OCI-LY7 (cell line): ENCODE measurements at regions not wholly inside any gene's neighbourhood (a gene's known extent, or its start where the extent isn't known, plus 50 kb on each side); places are given as distances from the start of the nearest gene placed in this dataset.

Experiments
- BruUV-seq: library from RNA; stranded (reverse); fragments of 400-500 nt; replicated peaks from 2 replicates; lab custom pipeline; 2021; lab: Mats Ljungman, UMichigan
- CTCF ChIA-PET: fragments of 300-600 bp; sonication (Branson Sonifier 250); formaldehyde crosslinking; loops from one replicate; lab custom pipeline; 2022; ENCODE audit warnings: antibody characterized with exemption; ENCODE audit not compliant: unreplicated experiment; lab: Charles Lee
- POLR2A ChIA-PET: fragments of 300-600 bp; sonication (Branson Sonifier 250); formaldehyde crosslinking; loops from one replicate; lab custom pipeline; 2022; ENCODE audit warnings: antibody characterized with exemption; lab: Charles Lee
- DNase-seq: peaks from one replicate; pipeline ENCODE4 v3.0.0-alpha.2; 2015; ENCODE audit warnings: low spot score
- H2AFZ ChIP-seq: fragments of 200-600 bp; sonication (generic), shearing (Covaris generic); 2 replicates; pipeline ENCODE4 v1.6.1; 2014; ENCODE audit warnings: mild to moderate bottlenecking, antibody characterized with exemption, low read length, moderate library complexity
- H3K27ac ChIP-seq: fragments of 200-600 bp; sonication (generic); 2 replicates; pipeline ENCODE4 v1.5.1; 2014; ENCODE audit warnings: mixed run types, low read depth, mild to moderate bottlenecking, moderate library complexity, low read length, inconsistent platforms; ENCODE audit not compliant: poor library complexity, severe bottlenecking
- H3K36me3 ChIP-seq: fragments of 200-600 bp; sonication (generic); 2 replicates; pipeline ENCODE4 v1.6.1; 2014; ENCODE audit warnings: mild to moderate bottlenecking, antibody characterized with exemption, low read length, moderate library complexity, mixed read lengths; ENCODE audit not compliant: insufficient read depth
- H3K4me1 ChIP-seq: fragments of 200-600 bp; sonication (generic); 2 replicates; pipeline ENCODE4 v1.5.1; 2014; ENCODE audit warnings: mild to moderate bottlenecking, low read length; ENCODE audit not compliant: insufficient read depth, poor library complexity, severe bottlenecking
- H3K4me2 ChIP-seq: fragments of 200-600 bp; sonication (generic); 2 replicates; pipeline ENCODE4 v1.6.1; 2014; ENCODE audit warnings: mild to moderate bottlenecking, low read length
- H3K4me3 ChIP-seq: fragments of 200-600 bp; sonication (generic); 2 replicates; pipeline ENCODE4 v1.5.1; 2014; ENCODE audit warnings: mild to moderate bottlenecking, low read depth, low read length; ENCODE audit not compliant: poor library complexity, severe bottlenecking
- H3K79me2 ChIP-seq: fragments of 200-600 bp; sonication (generic); 2 replicates; pipeline ENCODE4 v1.6.1; 2016; ENCODE audit warnings: low read depth, mild to moderate bottlenecking, low read length, moderate library complexity, mixed read lengths; ENCODE audit not compliant: insufficient read depth
- H3K9me2 ChIP-seq: fragments of 200-600 bp; sonication (generic); 2 replicates; pipeline ENCODE4 v1.6.1; 2016; ENCODE audit warnings: mild to moderate bottlenecking, low read length, mixed read lengths; ENCODE audit not compliant: insufficient read depth
- H3K9me3 ChIP-seq: fragments of 200-600 bp; sonication (generic); 2 replicates; pipeline ENCODE4 v1.6.1; 2014; ENCODE audit warnings: mild to moderate bottlenecking, mixed run types, low read length, mixed read lengths
- H4K20me1 ChIP-seq: fragments of 200-600 bp; sonication (generic); 2 replicates; pipeline ENCODE4 v1.6.1; 2014; ENCODE audit warnings: mild to moderate bottlenecking, antibody characterized with exemption, low read length, moderate library complexity, mixed read lengths; ENCODE audit not compliant: insufficient read depth
- EZH2phosphoT487 ChIP-seq: fragments of 200-600 bp; sonication (generic); IDR thresholded peaks from 2 replicates; pipeline ENCODE4 v1.6.1; 2018; ENCODE audit warnings: low read depth, borderline replicate concordance, mild to moderate bottlenecking, mixed run types, antibody characterized with exemption, low read length, moderate library complexity, mixed read lengths
- intact Hi-C: fragments of 100-400 bp; cut with micrococcal nuclease; formaldehyde crosslinking; loops from one replicate; pipeline ENCODE4 v1.10.0; 2022; ENCODE audit not compliant: unreplicated experiment
- TF ChIP-seq, protein P1 (sequence below): fragments of 200-600 bp; sonication (generic); conservative IDR thresholded peaks from 2 replicates; pipeline ENCODE4 v1.5.1; 2014; ENCODE audit warnings: mild to moderate bottlenecking, antibody characterized with exemption, low read length, moderate library complexity, mixed read lengths

DNA sequence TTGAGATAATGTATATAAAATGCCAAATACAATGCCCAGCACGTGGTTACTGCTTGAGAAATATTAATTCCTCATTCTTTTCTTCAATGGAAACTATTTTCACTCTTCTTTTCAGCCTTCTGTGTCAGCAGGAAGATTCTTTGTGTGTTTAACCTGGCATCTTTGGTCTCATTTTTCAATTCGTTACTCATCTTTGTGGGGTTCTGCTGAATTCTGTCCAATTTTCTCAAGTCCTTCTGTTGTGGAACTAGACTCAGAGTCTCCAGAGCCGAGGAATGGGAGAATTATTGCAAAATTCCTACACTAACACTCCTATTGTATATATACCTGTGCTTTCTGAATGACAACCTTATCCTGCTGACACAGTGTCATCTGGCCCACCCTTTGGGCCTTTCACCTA is 96.8 kb upstream of the RGMA start:
- POLR2A ChIA-PET, result no interaction called here
- intact Hi-C loops, result no loop called here

DNA sequence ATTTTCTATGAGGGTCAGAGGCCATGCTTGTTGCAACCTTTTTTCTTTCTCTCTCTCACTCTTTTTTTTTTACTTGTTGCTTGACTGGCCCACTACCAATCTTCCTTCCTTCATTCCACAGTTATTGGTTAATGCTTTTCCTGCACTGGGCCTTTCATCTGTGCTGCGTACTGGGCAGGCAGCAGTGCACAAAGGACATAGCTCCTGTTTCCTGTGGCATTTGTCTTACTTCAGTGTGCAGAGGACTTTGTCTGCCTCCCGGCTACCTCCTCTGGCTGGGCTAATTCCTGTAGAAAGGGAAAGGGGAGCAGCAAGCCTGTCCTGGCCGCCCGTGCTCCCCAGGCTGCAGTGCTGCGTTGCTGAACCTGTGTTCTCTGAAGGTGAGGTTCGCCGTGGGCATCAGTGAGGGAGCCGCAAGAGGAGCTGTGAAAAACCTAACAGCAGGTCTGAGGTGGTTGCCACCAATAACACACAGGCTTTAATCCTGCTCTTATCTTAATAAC is 93.7 kb upstream of the RGMA start:
- Histone ChIP-seq H3K27ac (no peak overlapping the region), H3K79me2 (no peaks in the 10 kb centered on the region), H3K4me2 (no peak overlapping the region), H3K9me3 (no peaks in the 10 kb centered on the region), H3K36me3 (no peaks in the 10 kb centered on the region), H3K4me3 (no peak overlapping the region), H3K9me2 (no peaks in the 10 kb centered on the region), H2AFZ (no peak overlapping the region), H4K20me1 (no peaks in the 10 kb centered on the region), H3K4me1 (peaks cover 9% of the 10 kb centered on the region)
- intact Hi-C loops, result no loop called here
- DNase-seq, result no peak
- ChIA-PET POLR2A (no interaction called here), CTCF (no interaction called here)
- BruUV-seq, result no TSS peak
- no peak for TF ChIP-seq EZH2phosphoT487
- TF ChIP-seq, protein P1, sequence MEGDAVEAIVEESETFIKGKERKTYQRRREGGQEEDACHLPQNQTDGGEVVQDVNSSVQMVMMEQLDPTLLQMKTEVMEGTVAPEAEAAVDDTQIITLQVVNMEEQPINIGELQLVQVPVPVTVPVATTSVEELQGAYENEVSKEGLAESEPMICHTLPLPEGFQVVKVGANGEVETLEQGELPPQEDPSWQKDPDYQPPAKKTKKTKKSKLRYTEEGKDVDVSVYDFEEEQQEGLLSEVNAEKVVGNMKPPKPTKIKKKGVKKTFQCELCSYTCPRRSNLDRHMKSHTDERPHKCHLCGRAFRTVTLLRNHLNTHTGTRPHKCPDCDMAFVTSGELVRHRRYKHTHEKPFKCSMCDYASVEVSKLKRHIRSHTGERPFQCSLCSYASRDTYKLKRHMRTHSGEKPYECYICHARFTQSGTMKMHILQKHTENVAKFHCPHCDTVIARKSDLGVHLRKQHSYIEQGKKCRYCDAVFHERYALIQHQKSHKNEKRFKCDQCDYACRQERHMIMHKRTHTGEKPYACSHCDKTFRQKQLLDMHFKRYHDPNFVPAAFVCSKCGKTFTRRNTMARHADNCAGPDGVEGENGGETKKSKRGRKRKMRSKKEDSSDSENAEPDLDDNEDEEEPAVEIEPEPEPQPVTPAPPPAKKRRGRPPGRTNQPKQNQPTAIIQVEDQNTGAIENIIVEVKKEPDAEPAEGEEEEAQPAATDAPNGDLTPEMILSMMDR, result no peak

More for the DNA sequence above, 96.8 kb upstream of the RGMA start:
- DNase-seq, result no peak
- H3K9me3 ChIP-seq, result no peaks in the 10 kb centered on the region
- H3K27ac ChIP-seq, result no peak overlapping the region
- no peak for TF ChIP-seq EZH2phosphoT487
- no peak overlapping the region for H3K4me3 ChIP-seq
- no peaks in the 10 kb centered on the region for H3K79me2 ChIP-seq
- H3K4me2 ChIP-seq, result no peak overlapping the region
- BruUV-seq, result no TSS peak
- H2AFZ ChIP-seq, result no peak overlapping the region
- no peaks in the 10 kb centered on the region for H3K36me3 ChIP-seq
- H3K9me2 ChIP-seq, result no peaks in the 10 kb centered on the region
- no peaks in the 10 kb centered on the region for H3K4me1 ChIP-seq
- CTCF ChIA-PET, result no interaction called here
- H4K20me1 ChIP-seq, result no peaks in the 10 kb centered on the region

DNA sequence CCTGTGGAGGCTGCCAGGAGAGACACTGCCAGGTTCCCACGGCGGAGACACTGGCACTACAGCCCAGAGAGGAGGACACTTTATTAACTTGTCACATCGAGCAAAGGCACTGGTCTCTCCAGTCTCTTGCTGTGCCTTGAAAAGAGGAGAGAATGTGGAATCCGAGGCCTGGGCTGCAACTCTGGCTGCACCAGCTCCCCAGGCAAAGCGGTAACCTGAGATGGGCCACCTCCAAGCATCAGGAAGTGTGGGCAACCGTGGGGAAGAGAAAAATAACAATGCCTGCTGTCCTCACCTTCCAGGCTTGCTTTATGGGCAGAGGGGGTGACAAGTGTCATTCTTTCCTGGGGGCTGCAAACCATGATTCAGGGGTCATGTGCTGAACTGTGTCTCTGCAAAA is 91.6 kb upstream of the RGMA start:
- no peak overlapping the region for H3K4me2 ChIP-seq
- BruUV-seq, result no TSS peak
- CTCF ChIA-PET, result no interaction called here

More for the DNA sequence above, 91.6 kb upstream of the RGMA start:
- peaks cover 9% of the 10 kb centered on the region for H3K4me1 ChIP-seq
- no peak overlapping the region for H3K27ac ChIP-seq
- H3K79me2 ChIP-seq, result no peaks in the 10 kb centered on the region
- TF ChIP-seq, protein P1, result no peak
- intact Hi-C loops, result no loop called here
- no peak for DNase-seq
- H3K36me3 ChIP-seq, result no peaks in the 10 kb centered on the region
- no peaks in the 10 kb centered on the region for H3K9me2 ChIP-seq
- H3K4me3 ChIP-seq, result no peak overlapping the region
- H4K20me1 ChIP-seq, result no peaks in the 10 kb centered on the region
- H2AFZ ChIP-seq, result no peak overlapping the region
- POLR2A ChIA-PET, result interaction anchor here (0.6 kb wide), 1 partner anchor 291 kb away, joined by 4 read pairs; no protein-coding TSS in a partner anchor
- H3K9me3 ChIP-seq, result no peaks in the 10 kb centered on the region
